Neural crest cell (in vitro differentiated cells): ENCODE measurements at regions not wholly inside any gene's neighbourhood (a gene's known extent, or its start where the extent isn't known, plus 50 kb on each side); places are given as distances from the start of the nearest gene placed in this dataset.
A peak's percentile ranks its signal among the peaks of the same experiment; 100 is the strongest.

Experiments
- DNase-seq: peaks from one replicate; pipeline ENCODE4 v3.0.0; 2021; ENCODE audit warnings: low read depth, mixed read lengths, low spot score
- H3K27ac Mint-ChIP-seq: one replicate; pipeline ENCODE4 v1.8.0; 2021; ENCODE audit warnings: mild to moderate bottlenecking, mixed read lengths; ENCODE audit not compliant: unreplicated experiment
- H3K27me3 Mint-ChIP-seq: 2 replicates; pipeline ENCODE4 v1.8.0; 2021; ENCODE audit warnings: low read depth, mild to moderate bottlenecking, mixed read lengths
- H3K36me3 Mint-ChIP-seq: 2 replicates; pipeline ENCODE4 v1.8.0; 2021; ENCODE audit warnings: low read depth, mild to moderate bottlenecking, mixed read lengths
- H3K4me1 Mint-ChIP-seq: 2 replicates; pipeline ENCODE4 v1.8.0; 2021; ENCODE audit warnings: mixed read lengths
- H3K4me3 Mint-ChIP-seq: one replicate; pipeline ENCODE4 v1.8.0; 2021; ENCODE audit warnings: mild to moderate bottlenecking, mixed read lengths
- H3K9me3 Mint-ChIP-seq: 2 replicates; pipeline ENCODE4 v1.8.0; 2021; ENCODE audit warnings: mixed read lengths
- CTCF ChIP-seq: fragments of 200-600 bp; sonication (generic); conservative IDR thresholded peaks from 2 replicates; pipeline ENCODE4 v1.5.0; 2021; ENCODE audit warnings: antibody characterized with exemption, mild to moderate bottlenecking

GRCh38 chr6:113672491-113673149 lies 184.5 kb upstream of the MARCKS start:
- no peak for TF ChIP-seq CTCF
- Mint-ChIP-seq H3K4me1 (peaks cover 29% of the 10 kb centered on the region), H3K4me3 (no peak overlapping the region), H3K27me3 (no peaks in the 10 kb centered on the region), H3K27ac (no peak overlapping the region), H3K36me3 (no peaks in the 10 kb centered on the region), H3K9me3 (no peaks in the 10 kb centered on the region)
- DNase-seq, result no peak

- no peak for DNase-seq
- peaks cover 29% of the 10 kb centered on the region for H3K4me1 Mint-ChIP-seq
- no peaks in the 10 kb centered on the region for H3K27me3 Mint-ChIP-seq
- H3K9me3 Mint-ChIP-seq, result no peaks in the 10 kb centered on the region
- TF ChIP-seq CTCF, result no peak
- no peaks in the 10 kb centered on the region for H3K36me3 Mint-ChIP-seq
- H3K27ac Mint-ChIP-seq, result peak overlapping the region; percentile 78
- H3K4me3 Mint-ChIP-seq, result no peak overlapping the region
Measured at GRCh38 chr6:113674075-113674474, 183.1 kb upstream of the MARCKS start.

DNA sequence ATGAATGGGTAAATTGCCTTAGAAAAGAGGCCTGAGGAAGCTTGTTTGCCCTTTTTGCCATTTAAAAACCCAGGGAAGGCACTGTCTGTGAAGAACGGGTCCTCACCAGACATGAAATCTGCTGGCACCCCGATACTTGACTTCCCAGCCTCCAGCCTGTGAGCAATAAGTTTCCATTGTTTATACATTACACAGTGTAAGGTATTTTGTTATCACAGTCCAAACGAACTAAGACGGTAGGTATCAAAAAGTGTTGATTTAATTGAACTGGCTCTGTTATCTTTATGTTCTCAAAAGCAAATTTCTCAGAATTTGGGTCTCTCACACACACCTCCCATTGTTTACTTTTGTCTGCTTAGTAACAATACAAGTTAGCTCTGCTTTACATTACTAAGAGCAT lies 181.1 kb upstream of the MARCKS start:
- no peak overlapping the region for H3K4me3 Mint-ChIP-seq
- no peak for TF ChIP-seq CTCF
- no peak overlapping the region for H3K27ac Mint-ChIP-seq
- no peaks in the 10 kb centered on the region for H3K36me3 Mint-ChIP-seq
- H3K27me3 Mint-ChIP-seq, result no peaks in the 10 kb centered on the region
- DNase-seq, result no peak
- peaks cover 36% of the 10 kb centered on the region for H3K4me1 Mint-ChIP-seq
- H3K9me3 Mint-ChIP-seq, result no peaks in the 10 kb centered on the region

GRCh38 chr6:113676968-113677367 lies 180.2 kb upstream of the MARCKS start:
- no peak overlapping the region for H3K4me3 Mint-ChIP-seq
- no peaks in the 10 kb centered on the region for H3K27me3 Mint-ChIP-seq
- H3K36me3 Mint-ChIP-seq, result no peaks in the 10 kb centered on the region
- TF ChIP-seq CTCF, result no peak
- H3K4me1 Mint-ChIP-seq, result peaks cover 29% of the 10 kb centered on the region
- DNase-seq, result no peak
- H3K9me3 Mint-ChIP-seq, result no peaks in the 10 kb centered on the region
- H3K27ac Mint-ChIP-seq, result peak overlapping the region; percentile 38

GRCh38 chr6:113679051-113679450 lies 178.1 kb upstream of the MARCKS start:
- no peak overlapping the region for H3K27ac Mint-ChIP-seq
- DNase-seq, result no peak
- H3K4me3 Mint-ChIP-seq, result no peak overlapping the region
- no peaks in the 10 kb centered on the region for H3K9me3 Mint-ChIP-seq
- TF ChIP-seq CTCF, result no peak
- no peaks in the 10 kb centered on the region for H3K36me3 Mint-ChIP-seq
- no peaks in the 10 kb centered on the region for H3K27me3 Mint-ChIP-seq
- peaks cover 14% of the 10 kb centered on the region for H3K4me1 Mint-ChIP-seq
